GM12878 (cell line): ENCODE measurements at regions not wholly inside any gene's neighbourhood (a gene's known extent, or its start where the extent isn't known, plus 50 kb on each side); places are given as distances from the start of the nearest gene placed in this dataset.

ENCODE experiments used
- ATAC-seq: fragments of 200-7000 bp; cut with Tn5 transposase; 3 replicates; pipeline ENCODE4 v1.9.1; 2020; ENCODE audit warnings: mild to moderate bottlenecking, moderate library complexity
- BruUV-seq: library from RNA; stranded (reverse); fragments of 400-500 nt; replicated peaks from 2 replicates; lab custom pipeline; 2021; lab: Mats Ljungman, UMichigan
- CTCF ChIA-PET: fragments of 300-600 bp; sonication (Branson Sonifier 250); formaldehyde crosslinking; extraction: SDS; loops from one replicate; lab custom pipeline; 2021; ENCODE audit warnings: inconsistent platforms; lab: Yijun Ruan, JAX
- POLR2A ChIA-PET: fragments of 350-600 bp; formaldehyde crosslinking; extraction: SDS; loops from one replicate; lab custom pipeline; 2021; ENCODE audit warnings: inconsistent platforms; lab: Charles Lee
- RAD21 ChIA-PET: fragments of 300-600 bp; sonication (Branson Sonifier 250); formaldehyde crosslinking; loops from one replicate; lab custom pipeline; 2023; ENCODE audit warnings: antibody characterized with exemption; ENCODE audit not compliant: unreplicated experiment; lab: Charles Lee
- SMC1A ChIA-PET: fragments of 300-600 bp; sonication (Branson Sonifier 250); formaldehyde crosslinking; loops from one replicate; lab custom pipeline; 2023; ENCODE audit not compliant: unreplicated experiment, uncharacterized antibody; lab: Charles Lee
- DNase-seq: peaks from one replicate; pipeline ENCODE4 v3.0.0-alpha.2; 2011; ENCODE audit warnings: low read depth, low spot score
- FAIRE-seq: peaks from 3 replicates; lab custom pipeline; 2011; peaks lifted over from hg19 to GRCh38; lab: Jason Lieb, UNC
- H2AFZ ChIP-seq: 2 replicates; pipeline ENCODE4 v1.6.0; 2011; ENCODE audit warnings: low read depth, low read length, control low read depth; ENCODE audit not compliant: control insufficient read depth
- H3K27ac ChIP-seq: 2 replicates; pipeline ENCODE4 v1.5.1; 2011; ENCODE audit warnings: control low read depth; ENCODE audit not compliant: control insufficient read depth, insufficient read depth
- H3K27me3 ChIP-seq, 2 experiments: replicated peaks in 1 of 2; 2 replicates each; pipeline versions ENCODE4 v1.6.0 to v1.6.1; 2011; ENCODE audit warnings: low read length in 1 of 2; ENCODE audit not compliant: control insufficient read depth in 2 of 2, insufficient read depth in 2 of 2
- H3K36me3 ChIP-seq, 2 experiments: 2 replicates each; pipeline ENCODE4 v1.5.1; 2011; ENCODE audit warnings: low read length in 1 of 2; ENCODE audit not compliant: control insufficient read depth in 2 of 2, insufficient read depth in 2 of 2
- H3K4me1 ChIP-seq: 2 replicates; pipeline ENCODE4 v1.6.1; 2011; ENCODE audit warnings: mild to moderate bottlenecking, low read length, moderate library complexity, mixed read lengths; ENCODE audit not compliant: control insufficient read depth, insufficient read depth
- H3K4me2 ChIP-seq: 2 replicates; pipeline ENCODE4 v1.6.0; 2011; ENCODE audit warnings: control low read depth; ENCODE audit not compliant: control insufficient read depth, insufficient read depth
- H3K4me3 ChIP-seq: fragments of 200-600 bp; sonication (generic); 2 replicates; pipeline ENCODE4 v1.5.1; 2016
- H3K79me2 ChIP-seq: 2 replicates; pipeline ENCODE4 v1.6.0; 2011; ENCODE audit warnings: low read length; ENCODE audit not compliant: control insufficient read depth, insufficient read depth
- H3K9ac ChIP-seq: 2 replicates; pipeline ENCODE4 v1.8.0; 2011; ENCODE audit warnings: low read length, control low read depth, mixed read lengths; ENCODE audit not compliant: control insufficient read depth, insufficient read depth
- H3K9me3 ChIP-seq: replicated peaks from 3 replicates; pipeline ENCODE4 v1.5.1; 2011; ENCODE audit warnings: mild to moderate bottlenecking, low read length; ENCODE audit not compliant: control insufficient read depth, insufficient read depth
- H4K20me1 ChIP-seq: 2 replicates; pipeline ENCODE4 v1.6.0; 2011; ENCODE audit not compliant: control insufficient read depth, insufficient read depth
- ATF7 ChIP-seq: fragments of 450-650 bp; IDR thresholded peaks from 2 replicates; pipeline ENCODE4 v1.6.1; 2016; ENCODE audit warnings: low read depth, mild to moderate bottlenecking
- CTCF ChIP-seq, 3 experiments: IDR thresholded peaks in 2 of 3; conservative IDR thresholded peaks in 1 of 3; 2 replicates each; pipeline ENCODE4 v1.5.1; 2011; ENCODE audit warnings: low read depth in 3 of 3, low read length in 3 of 3, mild to moderate bottlenecking in 3 of 3, control low read depth in 2 of 3, moderate library complexity in 2 of 3, inconsistent platforms in 1 of 3, mixed read lengths in 1 of 3; ENCODE audit not compliant: control insufficient read depth in 2 of 3, insufficient read depth in 1 of 3; ENCODE audit errors: extremely low read depth in 1 of 3
- SMAD5 ChIP-seq: IDR thresholded peaks from 2 replicates; pipeline ENCODE4 v1.6.1; 2016; ENCODE audit warnings: antibody characterized with exemption, low read depth
- TARDBP ChIP-seq: IDR thresholded peaks from 2 replicates; pipeline ENCODE4 v1.6.1; 2016; ENCODE audit warnings: borderline replicate concordance
- ZBTB11 ChIP-seq: fragments of 450-650 bp; formaldehyde crosslinking; IDR thresholded peaks from 2 replicates; pipeline ENCODE4 v1.5.0; 2022; ENCODE audit warnings: mild to moderate bottlenecking, missing genetic modification characterization
- ZNF687 ChIP-seq: fragments of 450-650 bp; IDR thresholded peaks from 2 replicates; pipeline ENCODE4 v1.6.1; 2017; ENCODE audit warnings: mild to moderate bottlenecking, moderate library complexity
- whole genome bisulfite sequencing: methylation state at CpG from one replicate; pipeline ENCODE4 v1.1.6; 2016; ENCODE audit warnings: low lambda C conversion rate; ENCODE audit not compliant: insufficient replicate concordance, insufficient coverage; ENCODE audit errors: missing lambda C conversion rate; 5-methylcytosine and 5-hydroxymethylcytosine counted together
- in situ Hi-C: fragments of 300-500 bp; cut with MboI; formaldehyde crosslinking; loops from 9 replicates; pipeline ENCODE4 v1.14.3; 2018; ENCODE audit warnings: mixed read lengths
- intact Hi-C: fragments of 100-400 bp; cut with micrococcal nuclease; formaldehyde crosslinking; loops from one replicate; pipeline ENCODE4 v1.14.2; 2022; ENCODE audit not compliant: unreplicated experiment
- TF ChIP-seq, protein P1 (sequence below): fragments of 450-650 bp; IDR thresholded peaks from 2 replicates; pipeline ENCODE4 v1.6.1; 2016; ENCODE audit warnings: mild to moderate bottlenecking
- TF ChIP-seq, protein P2 (sequence below): fragments of 450-650 bp; IDR thresholded peaks from 2 replicates; pipeline ENCODE4 v1.6.1; 2017; ENCODE audit warnings: borderline replicate concordance

- TF ChIP-seq ZNF687, result no peak
Measured at GRCh38 chr10:34922138-34922537, 107.0 kb upstream of the PARD3 start (continued).

- no TSS peak for BruUV-seq
- Histone ChIP-seq H3K9ac (no peak overlapping the region), H3K4me3 (no peak overlapping the region), H2AFZ (no peak overlapping the region), H3K27me3 (no peaks in the 10 kb centered on the region), H4K20me1 (no peaks in the 10 kb centered on the region), H3K4me1 (no peaks in the 10 kb centered on the region), H3K27ac (no peak overlapping the region), H3K4me2 (no peak overlapping the region), H3K79me2 (no peaks in the 10 kb centered on the region), H3K9me3 (no peaks in the 10 kb centered on the region; the same call in 2 of the 3 replicates), H3K36me3 (no peaks in the 10 kb centered on the region)
- ATAC-seq (no peak), DNase-seq (no peak), FAIRE-seq (no peak)
- in situ Hi-C loops (no loop called here), intact Hi-C loops (no loop called here)
- POLR2A ChIA-PET, result interaction anchor here (0.5 to 0.9 kb wide), 2 partner anchors 12 to 196 kb away, joined by 3 to 4 read pairs; no protein-coding TSS in a partner anchor
- RAD21 ChIA-PET, result no interaction called here
- SMC1A ChIA-PET, result no interaction called here
- CTCF ChIA-PET, result no interaction called here
- 8% methylated on average over 1 of the region's 1 CpG for WGBS
- no peak for TF ChIP-seq TARDBP
- TF ChIP-seq, protein P1, sequence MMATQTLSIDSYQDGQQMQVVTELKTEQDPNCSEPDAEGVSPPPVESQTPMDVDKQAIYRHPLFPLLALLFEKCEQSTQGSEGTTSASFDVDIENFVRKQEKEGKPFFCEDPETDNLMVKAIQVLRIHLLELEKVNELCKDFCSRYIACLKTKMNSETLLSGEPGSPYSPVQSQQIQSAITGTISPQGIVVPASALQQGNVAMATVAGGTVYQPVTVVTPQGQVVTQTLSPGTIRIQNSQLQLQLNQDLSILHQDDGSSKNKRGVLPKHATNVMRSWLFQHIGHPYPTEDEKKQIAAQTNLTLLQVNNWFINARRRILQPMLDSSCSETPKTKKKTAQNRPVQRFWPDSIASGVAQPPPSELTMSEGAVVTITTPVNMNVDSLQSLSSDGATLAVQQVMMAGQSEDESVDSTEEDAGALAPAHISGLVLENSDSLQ, result no peak
- TF ChIP-seq ZBTB11 (CRISPR knock-in tag), result no peak
- TF ChIP-seq, protein P2, sequence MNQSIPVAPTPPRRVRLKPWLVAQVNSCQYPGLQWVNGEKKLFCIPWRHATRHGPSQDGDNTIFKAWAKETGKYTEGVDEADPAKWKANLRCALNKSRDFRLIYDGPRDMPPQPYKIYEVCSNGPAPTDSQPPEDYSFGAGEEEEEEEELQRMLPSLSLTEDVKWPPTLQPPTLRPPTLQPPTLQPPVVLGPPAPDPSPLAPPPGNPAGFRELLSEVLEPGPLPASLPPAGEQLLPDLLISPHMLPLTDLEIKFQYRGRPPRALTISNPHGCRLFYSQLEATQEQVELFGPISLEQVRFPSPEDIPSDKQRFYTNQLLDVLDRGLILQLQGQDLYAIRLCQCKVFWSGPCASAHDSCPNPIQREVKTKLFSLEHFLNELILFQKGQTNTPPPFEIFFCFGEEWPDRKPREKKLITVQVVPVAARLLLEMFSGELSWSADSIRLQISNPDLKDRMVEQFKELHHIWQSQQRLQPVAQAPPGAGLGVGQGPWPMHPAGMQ, result no peak
- no peak for TF ChIP-seq ATF7
- TF ChIP-seq SMAD5, result no peak
- TF ChIP-seq CTCF (IDR thresholded peaks at IDR 0.05 in 2 of 3, conservative IDR thresholded peaks at IDR 0.05 in 1 of 3; ENCODE audit: control insufficient read depth in 2 of 3, extremely low read depth in 1 of 3, insufficient read depth in 1 of 3, low read depth in 3 of 3, low read length in 3 of 3), result no peak
Measured at GRCh38 chr10:34920578-34920977, 105.5 kb upstream of the PARD3 start.
